ENCODE measurements at regions not wholly inside any gene's neighbourhood (a gene's known extent, or its start where the extent isn't known, plus 50 kb on each side); places are given as distances from the start of the nearest gene placed in this dataset.

- H4K20me1 ChIP-seq (ENCODE audit: insufficient read depth, low read length), result no peaks in the 10 kb centered on the region
- H3K27ac ChIP-seq (ENCODE audit: low read depth, low read length), result no peak overlapping the region
- H3K4me2 ChIP-seq (ENCODE audit: low read length), result no peak overlapping the region
- no peak for FAIRE-seq
- H3K4me1 ChIP-seq (ENCODE audit: insufficient read depth, low read length), result no peaks in the 10 kb centered on the region
- H3K9me3 ChIP-seq (ENCODE audit: insufficient read depth, low read depth, low read length), result no peaks in the 10 kb centered on the region
- Mint-ChIP-seq H3K36me3 (ENCODE audit: low read depth, unreplicated experiment) (no peaks in the 10 kb centered on the region), H3K4me3 (ENCODE audit: unreplicated experiment) (no peak overlapping the region), H3K27me3 (ENCODE audit: low read depth, unreplicated experiment) (no peaks in the 10 kb centered on the region), H3K27ac (ENCODE audit: unreplicated experiment) (no peak overlapping the region), H3K9me3 (ENCODE audit: unreplicated experiment) (no peaks in the 10 kb centered on the region), H3K4me1 (ENCODE audit: low read depth, unreplicated experiment) (no peaks in the 10 kb centered on the region)
- DNase-seq (ENCODE audit: low read depth), result peak; percentile 1
- H3K36me3 ChIP-seq (ENCODE audit: insufficient read depth, low read length), result no peaks in the 10 kb centered on the region
- H3K4me3 ChIP-seq (ENCODE audit: insufficient read depth, low read depth, low read length), result no peak overlapping the region
- H3K79me2 ChIP-seq (ENCODE audit: insufficient read depth, low read length), result no peaks in the 10 kb centered on the region
- H2AFZ ChIP-seq (ENCODE audit: low read depth, low read length), result no peak overlapping the region
- no peaks in the 10 kb centered on the region for H3K27me3 ChIP-seq (ENCODE audit: insufficient read depth, low read length)
- H3K9ac ChIP-seq (ENCODE audit: low read length), result no peak overlapping the region
- no peak for TF ChIP-seq EZH2 (IDR thresholded peaks at IDR 0.05; ENCODE audit: insufficient read depth, low read length)
- TF ChIP-seq CTCF (IDR thresholded peaks at IDR 0.05; ENCODE audit: insufficient read depth, low read depth, low read length), result no peak
Observed at GRCh38 chr3:176375519-176375918, 821.8 kb downstream of the TBL1XR1 start.

- no peaks in the 10 kb centered on the region for H3K4me1 Mint-ChIP-seq (ENCODE audit: low read depth, unreplicated experiment)
- FAIRE-seq (no peak), DNase-seq (ENCODE audit: low read depth) (no peak)
- no peak overlapping the region for H3K27ac Mint-ChIP-seq (ENCODE audit: unreplicated experiment)
- H3K27me3 ChIP-seq (ENCODE audit: insufficient read depth, low read length), result no peaks in the 10 kb centered on the region
- no peak overlapping the region for H3K4me2 ChIP-seq (ENCODE audit: low read length)
- H2AFZ ChIP-seq (ENCODE audit: low read depth, low read length), result no peak overlapping the region
- peak overlapping the region; percentile 91 for H3K4me3 Mint-ChIP-seq (ENCODE audit: unreplicated experiment)
- H4K20me1 ChIP-seq (ENCODE audit: insufficient read depth, low read length), result no peaks in the 10 kb centered on the region
- no peaks in the 10 kb centered on the region for H3K4me1 ChIP-seq (ENCODE audit: insufficient read depth, low read length)
- no peak overlapping the region for H3K9ac ChIP-seq (ENCODE audit: low read length)
- H3K27ac ChIP-seq (ENCODE audit: low read depth, low read length), result no peak overlapping the region
- H3K36me3 ChIP-seq (ENCODE audit: insufficient read depth, low read length), result no peaks in the 10 kb centered on the region
- no peak for TF ChIP-seq EZH2 (IDR thresholded peaks at IDR 0.05; ENCODE audit: insufficient read depth, low read length)
- no peak for TF ChIP-seq CTCF (IDR thresholded peaks at IDR 0.05; ENCODE audit: insufficient read depth, low read depth, low read length)
- peaks cover 2% of the 10 kb centered on the region for H3K9me3 Mint-ChIP-seq (ENCODE audit: unreplicated experiment)
- H3K27me3 Mint-ChIP-seq (ENCODE audit: low read depth, unreplicated experiment), result no peaks in the 10 kb centered on the region
- no peaks in the 10 kb centered on the region for H3K9me3 ChIP-seq (ENCODE audit: insufficient read depth, low read depth, low read length)
- no peak overlapping the region for H3K4me3 ChIP-seq (ENCODE audit: insufficient read depth, low read depth, low read length)
- no peaks in the 10 kb centered on the region for H3K36me3 Mint-ChIP-seq (ENCODE audit: low read depth, unreplicated experiment)
- no peaks in the 10 kb centered on the region for H3K79me2 ChIP-seq (ENCODE audit: insufficient read depth, low read length)
Observed at GRCh38 chr3:176362191-176362731, 835.0 kb downstream of the TBL1XR1 start.

GRCh38 chr3:176359211-176359610 is 838.1 kb downstream of the TBL1XR1 start:
- Mint-ChIP-seq H3K27ac (ENCODE audit: unreplicated experiment) (no peak overlapping the region), H3K9me3 (ENCODE audit: unreplicated experiment) (peaks cover 2% of the 10 kb centered on the region), H3K36me3 (ENCODE audit: low read depth, unreplicated experiment) (no peaks in the 10 kb centered on the region), H3K4me3 (ENCODE audit: unreplicated experiment) (no peak overlapping the region), H3K27me3 (ENCODE audit: low read depth, unreplicated experiment) (no peaks in the 10 kb centered on the region), H3K4me1 (ENCODE audit: low read depth, unreplicated experiment) (no peaks in the 10 kb centered on the region)
- no peak overlapping the region for H2AFZ ChIP-seq (ENCODE audit: low read depth, low read length)
- no peaks in the 10 kb centered on the region for H3K36me3 ChIP-seq (ENCODE audit: insufficient read depth, low read length)
- H4K20me1 ChIP-seq (ENCODE audit: insufficient read depth, low read length), result no peaks in the 10 kb centered on the region
- no peaks in the 10 kb centered on the region for H3K27me3 ChIP-seq (ENCODE audit: insufficient read depth, low read length)
- H3K27ac ChIP-seq (ENCODE audit: low read depth, low read length), result no peak overlapping the region
- no peak for FAIRE-seq
- H3K4me2 ChIP-seq (ENCODE audit: low read length), result no peak overlapping the region
- no peaks in the 10 kb centered on the region for H3K79me2 ChIP-seq (ENCODE audit: insufficient read depth, low read length)
- TF ChIP-seq EZH2 (IDR thresholded peaks at IDR 0.05; ENCODE audit: insufficient read depth, low read length) (no peak), CTCF (IDR thresholded peaks at IDR 0.05; ENCODE audit: insufficient read depth, low read depth, low read length) (no peak)
- H3K9ac ChIP-seq (ENCODE audit: low read length), result no peak overlapping the region
- H3K9me3 ChIP-seq (ENCODE audit: insufficient read depth, low read depth, low read length), result no peaks in the 10 kb centered on the region
- no peak for DNase-seq (ENCODE audit: low read depth)
- H3K4me1 ChIP-seq (ENCODE audit: insufficient read depth, low read length), result no peaks in the 10 kb centered on the region
- no peak overlapping the region for H3K4me3 ChIP-seq (ENCODE audit: insufficient read depth, low read depth, low read length)

Measured in astrocyte (in vitro differentiated cells and primary cell).